K562 (cell line): ENCODE measurements at regions not wholly inside any gene's neighbourhood (a gene's known extent, or its start where the extent isn't known, plus 50 kb on each side); places are given as distances from the start of the nearest gene placed in this dataset.

Experiments used
- CC2D1A ChIP-seq: fragments of 450-650 bp; IDR thresholded peaks from 2 replicates; pipeline ENCODE4 v1.6.1; 2017; ENCODE audit warnings: mild to moderate bottlenecking
- CCAR2 ChIP-seq: fragments of 200-400 bp; formaldehyde crosslinking; IDR thresholded peaks from 2 replicates; pipeline ENCODE4 v1.6.1; 2017; ENCODE audit warnings: mild to moderate bottlenecking, low read depth, low read length
- MCM7 ChIP-seq, 2 experiments: fragments of 450-650 bp; IDR thresholded peaks; 2 replicates each; pipeline ENCODE4 v1.6.1; 2016 to 2018
- TEAD4 ChIP-seq, 2 experiments: sonication (generic) in 1 of 2; formaldehyde crosslinking in 1 of 2; IDR thresholded peaks; 2 replicates each; pipeline versions ENCODE4 v1.6.1 to v1.8.0; 2012 to 2022; ENCODE audit warnings: borderline replicate concordance in 1 of 2, inconsistent platforms in 1 of 2, low read length in 1 of 2, mild to moderate bottlenecking in 1 of 2, missing genetic modification reagents in 1 of 2
- ZNF311 ChIP-seq: fragments of 250-450 bp; sonication (Bioruptor Pico); IDR thresholded peaks from 2 replicates; pipeline ENCODE4 v1.4.0; 2020; ENCODE audit warnings: mild to moderate bottlenecking, moderate library complexity
- ZNF785 ChIP-seq: fragments of 250-450 bp; sonication (Bioruptor Pico); IDR thresholded peaks from 2 replicates; pipeline ENCODE4 v1.4.0; 2020; ENCODE audit warnings: mild to moderate bottlenecking
- TF ChIP-seq, protein P1 (sequence below): fragments of 250-450 bp; sonication (Bioruptor Pico); IDR thresholded peaks from 2 replicates; pipeline ENCODE4 v1.8.0; 2021; ENCODE audit warnings: moderate library complexity, mild to moderate bottlenecking, inconsistent platforms
- TF ChIP-seq, protein P2 (sequence below): fragments of 450-650 bp; IDR thresholded peaks from 2 replicates; pipeline ENCODE4 v1.6.1; 2016
- TF ChIP-seq, protein P3 (sequence below), 2 experiments: IDR thresholded peaks; 2 replicates each; pipeline ENCODE4 v1.6.1; 2012; ENCODE audit warnings: improper control_type of control experiment in 2 of 2, low read depth in 2 of 2, low read length in 2 of 2, borderline replicate concordance in 1 of 2
- TF ChIP-seq, protein P4 (sequence below), 2 experiments: fragments of 450-650 bp; formaldehyde crosslinking in 1 of 2; IDR thresholded peaks; 2 replicates each; pipeline versions ENCODE4 v1.4.0 to v1.6.1; 2014 to 2020; ENCODE audit warnings: mild to moderate bottlenecking in 2 of 2, borderline replicate concordance in 1 of 2, low read depth in 1 of 2
- TF ChIP-seq, protein P5 (sequence below), 2 experiments: fragments of 150-350 bp in 1 of 2; IDR thresholded peaks; 2 replicates each; pipeline ENCODE4 v1.6.1; 2012 to 2016; ENCODE audit warnings: low read depth in 2 of 2, low read length in 2 of 2, mild to moderate bottlenecking in 1 of 2, moderate library complexity in 1 of 2

DNA sequence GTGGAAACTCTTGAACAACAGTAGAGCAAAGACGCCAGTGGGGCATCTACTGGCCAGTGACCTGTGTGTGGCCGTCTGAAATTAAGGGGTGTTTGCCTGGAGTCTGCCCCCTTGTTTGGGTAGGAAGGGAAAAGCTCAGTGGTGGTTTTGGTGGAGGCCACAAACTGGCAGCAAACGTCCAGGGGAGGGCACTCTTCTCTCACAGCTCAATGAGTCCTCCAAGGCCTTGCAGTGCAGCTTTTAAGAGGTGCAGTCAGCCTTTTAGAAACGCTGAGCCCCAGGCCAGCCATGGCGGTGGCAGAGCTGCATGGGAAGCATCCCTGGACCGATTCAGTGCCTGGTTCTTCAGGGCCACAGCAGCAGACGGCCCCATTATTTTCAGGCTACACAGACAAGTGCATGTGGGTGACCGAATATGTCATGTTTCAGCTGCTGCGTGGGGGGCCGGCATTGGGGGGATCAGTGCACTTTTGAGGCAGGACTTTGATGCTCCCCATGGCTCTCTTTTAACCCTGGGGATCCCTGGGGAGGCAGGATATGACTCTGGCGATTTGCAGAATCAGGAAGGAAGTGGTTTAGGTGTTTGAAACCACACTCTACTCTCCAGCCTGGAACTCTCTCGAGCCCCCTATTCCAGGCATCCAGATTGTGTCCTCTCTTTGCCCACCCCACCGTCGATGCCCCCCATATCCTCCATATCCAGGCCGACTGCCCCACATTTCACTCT is 414.0 kb downstream of the PRDM2 start (continued):
- TF ChIP-seq ZNF311 (no peak), MCM7 (IDR thresholded peaks at IDR 0.05) (no peak), ZNF785 (CRISPR knock-in tag) (no peak), CCAR2 (no peak), TEAD4 (IDR thresholded peaks at IDR 0.05; ENCODE audit: low read length) (no peak), TEAD4 (CRISPR knock-in tag; IDR thresholded peaks at IDR 0.05; ENCODE audit: borderline replicate concordance) (no peak), CC2D1A (0 out of 2 replicates have a peak, but pooled peaks have one; percentile 18)
- TF ChIP-seq, protein P1, sequence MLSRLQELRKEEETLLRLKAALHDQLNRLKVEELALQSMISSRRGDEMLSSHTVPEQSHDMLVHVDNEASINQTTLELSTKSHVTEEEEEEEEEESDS (CRISPR knock-in tag) = no peak
- TF ChIP-seq, protein P2, sequence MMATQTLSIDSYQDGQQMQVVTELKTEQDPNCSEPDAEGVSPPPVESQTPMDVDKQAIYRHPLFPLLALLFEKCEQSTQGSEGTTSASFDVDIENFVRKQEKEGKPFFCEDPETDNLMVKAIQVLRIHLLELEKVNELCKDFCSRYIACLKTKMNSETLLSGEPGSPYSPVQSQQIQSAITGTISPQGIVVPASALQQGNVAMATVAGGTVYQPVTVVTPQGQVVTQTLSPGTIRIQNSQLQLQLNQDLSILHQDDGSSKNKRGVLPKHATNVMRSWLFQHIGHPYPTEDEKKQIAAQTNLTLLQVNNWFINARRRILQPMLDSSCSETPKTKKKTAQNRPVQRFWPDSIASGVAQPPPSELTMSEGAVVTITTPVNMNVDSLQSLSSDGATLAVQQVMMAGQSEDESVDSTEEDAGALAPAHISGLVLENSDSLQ = no peak
- TF ChIP-seq, protein P3, sequence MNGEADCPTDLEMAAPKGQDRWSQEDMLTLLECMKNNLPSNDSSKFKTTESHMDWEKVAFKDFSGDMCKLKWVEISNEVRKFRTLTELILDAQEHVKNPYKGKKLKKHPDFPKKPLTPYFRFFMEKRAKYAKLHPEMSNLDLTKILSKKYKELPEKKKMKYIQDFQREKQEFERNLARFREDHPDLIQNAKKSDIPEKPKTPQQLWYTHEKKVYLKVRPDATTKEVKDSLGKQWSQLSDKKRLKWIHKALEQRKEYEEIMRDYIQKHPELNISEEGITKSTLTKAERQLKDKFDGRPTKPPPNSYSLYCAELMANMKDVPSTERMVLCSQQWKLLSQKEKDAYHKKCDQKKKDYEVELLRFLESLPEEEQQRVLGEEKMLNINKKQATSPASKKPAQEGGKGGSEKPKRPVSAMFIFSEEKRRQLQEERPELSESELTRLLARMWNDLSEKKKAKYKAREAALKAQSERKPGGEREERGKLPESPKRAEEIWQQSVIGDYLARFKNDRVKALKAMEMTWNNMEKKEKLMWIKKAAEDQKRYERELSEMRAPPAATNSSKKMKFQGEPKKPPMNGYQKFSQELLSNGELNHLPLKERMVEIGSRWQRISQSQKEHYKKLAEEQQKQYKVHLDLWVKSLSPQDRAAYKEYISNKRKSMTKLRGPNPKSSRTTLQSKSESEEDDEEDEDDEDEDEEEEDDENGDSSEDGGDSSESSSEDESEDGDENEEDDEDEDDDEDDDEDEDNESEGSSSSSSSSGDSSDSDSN (IDR thresholded peaks at IDR 0.05; ENCODE audit: borderline replicate concordance in 1 of 2, low read depth in 2 of 2, low read length in 2 of 2) = no peak
- TF ChIP-seq, protein P4, sequence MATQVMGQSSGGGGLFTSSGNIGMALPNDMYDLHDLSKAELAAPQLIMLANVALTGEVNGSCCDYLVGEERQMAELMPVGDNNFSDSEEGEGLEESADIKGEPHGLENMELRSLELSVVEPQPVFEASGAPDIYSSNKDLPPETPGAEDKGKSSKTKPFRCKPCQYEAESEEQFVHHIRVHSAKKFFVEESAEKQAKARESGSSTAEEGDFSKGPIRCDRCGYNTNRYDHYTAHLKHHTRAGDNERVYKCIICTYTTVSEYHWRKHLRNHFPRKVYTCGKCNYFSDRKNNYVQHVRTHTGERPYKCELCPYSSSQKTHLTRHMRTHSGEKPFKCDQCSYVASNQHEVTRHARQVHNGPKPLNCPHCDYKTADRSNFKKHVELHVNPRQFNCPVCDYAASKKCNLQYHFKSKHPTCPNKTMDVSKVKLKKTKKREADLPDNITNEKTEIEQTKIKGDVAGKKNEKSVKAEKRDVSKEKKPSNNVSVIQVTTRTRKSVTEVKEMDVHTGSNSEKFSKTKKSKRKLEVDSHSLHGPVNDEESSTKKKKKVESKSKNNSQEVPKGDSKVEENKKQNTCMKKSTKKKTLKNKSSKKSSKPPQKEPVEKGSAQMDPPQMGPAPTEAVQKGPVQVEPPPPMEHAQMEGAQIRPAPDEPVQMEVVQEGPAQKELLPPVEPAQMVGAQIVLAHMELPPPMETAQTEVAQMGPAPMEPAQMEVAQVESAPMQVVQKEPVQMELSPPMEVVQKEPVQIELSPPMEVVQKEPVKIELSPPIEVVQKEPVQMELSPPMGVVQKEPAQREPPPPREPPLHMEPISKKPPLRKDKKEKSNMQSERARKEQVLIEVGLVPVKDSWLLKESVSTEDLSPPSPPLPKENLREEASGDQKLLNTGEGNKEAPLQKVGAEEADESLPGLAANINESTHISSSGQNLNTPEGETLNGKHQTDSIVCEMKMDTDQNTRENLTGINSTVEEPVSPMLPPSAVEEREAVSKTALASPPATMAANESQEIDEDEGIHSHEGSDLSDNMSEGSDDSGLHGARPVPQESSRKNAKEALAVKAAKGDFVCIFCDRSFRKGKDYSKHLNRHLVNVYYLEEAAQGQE (IDR thresholded peaks at IDR 0.05; ENCODE audit: borderline replicate concordance) = peak; percentile 77; the same call in 1 of the 2 replicates
- TF ChIP-seq, protein P4 (CRISPR knock-in tag; IDR thresholded peaks at IDR 0.05; ENCODE audit: low read depth) = no peak
- TF ChIP-seq, protein P5, sequence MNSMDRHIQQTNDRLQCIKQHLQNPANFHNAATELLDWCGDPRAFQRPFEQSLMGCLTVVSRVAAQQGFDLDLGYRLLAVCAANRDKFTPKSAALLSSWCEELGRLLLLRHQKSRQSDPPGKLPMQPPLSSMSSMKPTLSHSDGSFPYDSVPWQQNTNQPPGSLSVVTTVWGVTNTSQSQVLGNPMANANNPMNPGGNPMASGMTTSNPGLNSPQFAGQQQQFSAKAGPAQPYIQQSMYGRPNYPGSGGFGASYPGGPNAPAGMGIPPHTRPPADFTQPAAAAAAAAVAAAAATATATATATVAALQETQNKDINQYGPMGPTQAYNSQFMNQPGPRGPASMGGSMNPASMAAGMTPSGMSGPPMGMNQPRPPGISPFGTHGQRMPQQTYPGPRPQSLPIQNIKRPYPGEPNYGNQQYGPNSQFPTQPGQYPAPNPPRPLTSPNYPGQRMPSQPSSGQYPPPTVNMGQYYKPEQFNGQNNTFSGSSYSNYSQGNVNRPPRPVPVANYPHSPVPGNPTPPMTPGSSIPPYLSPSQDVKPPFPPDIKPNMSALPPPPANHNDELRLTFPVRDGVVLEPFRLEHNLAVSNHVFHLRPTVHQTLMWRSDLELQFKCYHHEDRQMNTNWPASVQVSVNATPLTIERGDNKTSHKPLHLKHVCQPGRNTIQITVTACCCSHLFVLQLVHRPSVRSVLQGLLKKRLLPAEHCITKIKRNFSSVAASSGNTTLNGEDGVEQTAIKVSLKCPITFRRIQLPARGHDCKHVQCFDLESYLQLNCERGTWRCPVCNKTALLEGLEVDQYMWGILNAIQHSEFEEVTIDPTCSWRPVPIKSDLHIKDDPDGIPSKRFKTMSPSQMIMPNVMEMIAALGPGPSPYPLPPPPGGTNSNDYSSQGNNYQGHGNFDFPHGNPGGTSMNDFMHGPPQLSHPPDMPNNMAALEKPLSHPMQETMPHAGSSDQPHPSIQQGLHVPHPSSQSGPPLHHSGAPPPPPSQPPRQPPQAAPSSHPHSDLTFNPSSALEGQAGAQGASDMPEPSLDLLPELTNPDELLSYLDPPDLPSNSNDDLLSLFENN (IDR thresholded peaks at IDR 0.05; ENCODE audit: low read depth in 2 of 2, low read length in 2 of 2) = no peak
